NCI-H524 treated with DMSO at 0.1 percent for 48 hours (cell line): ENCODE measurements at regions not wholly inside any gene's neighbourhood (a gene's known extent, or its start where the extent isn't known, plus 50 kb on each side); places are given as distances from the start of the nearest gene placed in this dataset.
"Not testable (repeated sequence)": the region's sequence is repeated elsewhere in the genome, so short reads cannot be mapped to it uniquely, and the experiment has no call there.

Experiments used
- DNase-seq: peaks from one replicate; lab custom pipeline; 2025; lab: John Stamatoyannopoulos, UW

DNA sequence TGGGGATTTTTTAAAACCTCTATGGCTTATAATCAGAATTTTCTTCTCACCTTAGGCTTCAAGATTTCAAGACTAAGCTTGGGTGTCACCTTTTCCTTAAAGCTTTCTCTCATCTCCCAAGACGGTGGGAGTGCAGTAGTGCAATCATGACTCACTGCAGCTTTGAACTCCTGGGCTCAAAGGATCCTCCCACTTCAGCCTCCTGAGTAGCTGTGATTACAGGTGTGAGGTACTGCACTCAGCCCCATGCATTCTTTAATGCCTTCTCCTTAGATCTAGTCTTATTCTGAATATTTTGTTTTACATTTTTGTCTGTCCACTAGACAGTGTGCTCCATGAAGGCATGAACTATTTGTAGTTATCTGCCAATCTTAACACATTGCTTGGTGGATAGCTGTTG is 55.7 kb upstream of the FAT3 start:
- no peak for DNase-seq

GRCh38 chr11:92167571-92167970 is 57.0 kb upstream of the FAT3 start:
- no peak for DNase-seq

DNA sequence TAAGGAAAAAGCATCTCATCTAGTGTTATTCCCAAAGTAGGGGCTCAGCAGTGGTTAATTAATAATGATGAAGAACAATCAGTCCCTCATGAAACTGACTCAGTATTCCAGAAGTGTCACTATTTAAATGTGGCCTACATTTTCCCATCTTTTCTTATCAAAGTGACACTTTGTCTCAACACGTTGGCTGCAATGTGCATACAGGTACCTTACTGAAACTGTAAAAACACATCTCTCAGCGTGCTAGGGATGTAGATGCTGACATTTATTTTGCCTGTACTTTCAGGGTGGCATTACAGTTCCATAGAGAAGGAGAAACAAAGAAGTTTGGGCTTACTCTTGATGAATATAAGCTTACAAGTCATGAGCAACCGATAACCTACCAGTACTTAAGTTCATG is 58.3 kb upstream of the FAT3 start:
- no peak for DNase-seq

DNA sequence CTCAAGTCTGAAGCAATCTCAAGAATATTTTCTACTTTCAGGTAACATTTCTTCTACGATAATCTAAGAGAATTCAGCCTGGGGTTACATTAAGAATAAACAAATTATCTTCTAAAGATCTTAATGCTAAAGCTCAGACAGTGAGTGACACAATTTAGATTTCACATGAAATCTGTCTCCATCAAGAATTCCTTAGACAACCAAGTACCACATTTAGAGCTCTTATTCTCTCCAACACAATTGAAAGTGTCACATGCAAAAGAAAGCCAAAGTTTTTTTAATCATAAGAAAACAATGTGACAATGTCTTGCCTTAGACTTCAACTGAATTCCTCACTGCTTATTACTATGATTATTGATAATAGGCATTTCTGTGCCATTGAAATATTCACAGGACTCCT is 60.7 kb upstream of the FAT3 start:
- no peak for DNase-seq

- DNase-seq, result no peak
These were observed 61.8 kb upstream of the FAT3 start for GRCh38 chr11:92162776-92163175.

DNA sequence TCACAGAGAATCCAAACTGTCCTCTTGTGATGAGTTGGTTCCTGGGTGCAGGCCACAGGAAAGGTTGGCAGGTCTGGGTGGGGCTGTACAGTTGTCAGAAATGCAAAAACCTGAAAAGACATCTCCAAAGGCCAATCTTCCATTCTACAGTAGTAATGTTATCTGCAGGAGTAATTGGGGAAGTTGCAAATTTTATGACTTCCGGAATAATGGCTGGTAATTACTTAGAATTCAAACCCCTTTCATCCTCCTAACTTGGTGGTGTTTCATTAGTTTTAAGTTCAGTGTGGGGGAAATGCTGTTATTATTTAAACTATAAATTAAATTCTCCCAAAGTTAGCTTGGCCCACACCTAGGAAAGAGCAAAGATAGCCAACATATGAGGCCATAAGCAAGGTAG is 64.7 kb upstream of the FAT3 start:
- no peak for DNase-seq

DNA sequence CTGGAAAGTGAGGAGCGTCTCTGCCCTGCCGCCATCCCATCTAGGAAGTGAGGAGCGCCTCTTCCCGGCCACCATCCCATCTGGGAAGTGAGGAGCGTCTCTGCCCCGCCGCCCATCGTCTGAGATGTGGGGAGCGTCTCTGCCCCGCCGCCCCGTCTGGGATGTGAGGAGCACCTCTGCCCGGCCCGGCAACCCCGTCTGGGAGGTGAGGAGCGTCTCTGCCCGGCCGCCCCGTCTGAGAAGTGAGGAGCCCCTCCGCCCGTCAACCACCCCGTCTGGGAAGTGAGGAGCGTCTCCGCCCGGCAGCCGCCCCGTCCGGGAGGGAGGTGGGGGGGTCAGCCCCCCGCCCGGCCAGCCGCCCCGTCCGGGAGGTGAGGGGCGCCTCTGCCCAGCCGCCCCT is 67.2 kb upstream of the FAT3 start:
- DNase-seq, result not testable (repeated sequence)

DNA sequence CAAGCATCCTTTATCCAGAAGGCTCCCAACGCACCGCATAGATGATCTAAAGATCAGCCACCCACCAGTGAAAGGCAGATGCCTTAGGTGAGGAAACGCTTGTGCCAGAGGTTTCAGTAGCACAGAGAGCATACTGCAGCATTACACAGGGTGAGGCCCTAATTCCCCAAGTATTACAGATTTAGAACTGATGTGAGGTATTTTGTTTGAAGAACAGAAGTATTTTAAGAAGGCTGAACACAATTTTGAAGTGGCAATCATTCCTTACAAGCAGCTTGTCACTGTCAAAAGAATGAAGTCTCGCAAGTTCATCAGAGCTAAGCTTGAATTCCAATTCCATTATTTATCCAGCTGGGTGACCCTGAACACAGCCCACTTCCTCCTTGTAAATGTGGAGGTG is 70.0 kb upstream of the FAT3 start:
- DNase-seq, result no peak

DNA sequence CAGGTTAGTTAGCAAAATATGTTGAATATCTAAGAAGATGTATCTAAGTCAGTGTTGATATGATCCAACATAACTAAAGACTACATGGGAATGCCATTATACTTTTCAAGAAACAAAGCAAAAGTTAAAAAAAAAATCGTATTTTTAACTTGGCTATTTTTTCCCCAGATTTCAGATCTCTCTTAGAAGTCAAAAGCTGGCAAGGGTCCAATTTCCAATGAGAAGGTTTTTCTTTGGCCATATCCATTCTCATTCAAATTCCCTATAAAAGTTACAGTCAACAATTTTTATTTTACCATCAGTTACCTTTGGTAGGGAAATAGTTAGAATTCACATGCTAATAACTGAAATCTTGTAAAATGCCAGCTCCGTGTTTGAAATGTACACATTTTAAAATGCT is 70.5 kb upstream of the FAT3 start:
- DNase-seq, result no peak

GRCh38 chr11:92153542-92153941 is 71.1 kb upstream of the FAT3 start:
- DNase-seq, result no peak

GRCh38 chr11:92152245-92152644 is 72.4 kb upstream of the FAT3 start:
- no peak for DNase-seq

- no peak for DNase-seq
These were observed 74.6 kb upstream of the FAT3 start for GRCh38 chr11:92149996-92150395.

DNA sequence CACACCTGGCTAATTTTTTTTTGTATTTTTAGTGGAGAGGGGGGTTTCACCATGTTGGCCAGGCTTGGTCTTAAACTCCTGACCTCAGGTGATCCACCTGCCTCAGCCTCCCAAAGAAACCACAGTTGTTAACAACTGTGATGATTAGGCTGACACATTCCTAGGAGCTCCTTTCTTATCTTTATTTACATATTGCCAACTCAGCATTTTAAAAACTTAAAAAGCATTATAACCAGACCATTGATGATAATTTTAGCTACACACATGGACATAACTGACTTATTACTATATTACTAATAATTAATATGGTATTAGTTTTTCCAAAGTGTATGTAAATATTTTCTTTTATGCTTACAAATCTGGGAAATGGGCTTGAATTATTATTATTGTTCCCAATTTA is 82.9 kb upstream of the FAT3 start:
- no peak for DNase-seq

DNA sequence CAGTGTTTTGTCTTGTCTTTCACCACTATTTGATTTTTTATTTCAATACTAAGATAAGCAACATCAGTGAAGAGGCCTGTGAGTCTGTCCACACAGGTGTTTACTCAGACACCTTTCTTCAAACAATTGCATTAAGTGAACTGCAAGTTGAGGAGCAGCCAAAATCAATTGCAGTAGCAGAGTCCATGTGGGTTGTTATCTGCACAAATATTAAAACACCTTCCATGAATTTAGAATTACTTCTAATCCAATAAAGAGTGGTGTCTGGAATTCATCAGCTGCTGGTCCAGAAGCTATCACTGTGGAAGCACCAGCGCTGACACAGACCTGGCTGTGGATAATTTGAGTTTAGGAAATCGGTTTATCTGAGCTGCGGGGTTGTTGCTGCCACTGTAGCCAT is 83.5 kb upstream of the FAT3 start:
- no peak for DNase-seq

DNA sequence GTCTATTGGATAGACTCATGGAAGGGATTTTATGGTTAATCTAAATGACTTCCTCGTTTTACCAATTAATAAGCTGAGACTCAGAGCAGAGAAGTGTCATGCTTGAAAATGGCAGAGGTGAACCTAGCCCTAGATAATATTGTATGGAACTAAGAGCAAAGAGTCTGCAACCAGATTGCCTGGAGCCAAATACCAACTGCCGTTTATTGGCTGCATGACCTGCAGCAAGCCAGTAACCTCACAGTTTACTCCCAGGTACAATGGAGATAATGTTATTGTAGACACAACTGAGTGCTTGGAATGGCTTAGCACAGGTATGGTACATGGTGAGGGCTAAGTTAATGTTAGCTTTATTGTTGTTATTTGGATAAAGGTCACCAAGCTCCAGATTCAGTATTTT is 84.6 kb upstream of the FAT3 start:
- DNase-seq, result no peak

GRCh38 chr11:92138296-92138695 is 86.3 kb upstream of the FAT3 start:
- DNase-seq, result no peak

- no peak for DNase-seq
These were observed 86.9 kb upstream of the FAT3 start for GRCh38 chr11:92137747-92138146.

- DNase-seq, result no peak
These were observed 87.8 kb upstream of the FAT3 start for GRCh38 chr11:92136797-92137196.

GRCh38 chr11:92131289-92131865 is 93.2 kb upstream of the FAT3 start:
- DNase-seq, result no peak

GRCh38 chr11:92130421-92130831 is 94.2 kb upstream of the FAT3 start:
- no peak for DNase-seq

DNA sequence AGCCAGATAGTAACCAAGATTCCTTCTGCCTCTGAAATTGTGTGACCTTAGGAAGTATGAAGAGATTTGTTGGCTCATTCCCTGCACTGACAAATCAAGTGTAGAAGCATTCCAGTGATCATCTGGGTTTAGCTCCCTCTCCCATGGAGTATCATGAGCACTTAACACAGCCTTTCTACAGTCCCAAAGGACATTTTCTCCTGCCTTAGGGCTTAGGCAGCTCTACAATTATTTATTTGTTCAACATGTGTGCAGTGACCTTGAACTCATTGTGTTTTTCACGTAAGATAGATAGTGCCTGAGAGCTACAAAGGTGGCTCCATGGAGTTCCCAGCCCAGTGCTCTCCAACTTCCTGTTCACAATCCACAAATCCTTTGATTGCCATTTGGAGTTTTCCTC is 94.8 kb upstream of the FAT3 start:
- no peak for DNase-seq

DNA sequence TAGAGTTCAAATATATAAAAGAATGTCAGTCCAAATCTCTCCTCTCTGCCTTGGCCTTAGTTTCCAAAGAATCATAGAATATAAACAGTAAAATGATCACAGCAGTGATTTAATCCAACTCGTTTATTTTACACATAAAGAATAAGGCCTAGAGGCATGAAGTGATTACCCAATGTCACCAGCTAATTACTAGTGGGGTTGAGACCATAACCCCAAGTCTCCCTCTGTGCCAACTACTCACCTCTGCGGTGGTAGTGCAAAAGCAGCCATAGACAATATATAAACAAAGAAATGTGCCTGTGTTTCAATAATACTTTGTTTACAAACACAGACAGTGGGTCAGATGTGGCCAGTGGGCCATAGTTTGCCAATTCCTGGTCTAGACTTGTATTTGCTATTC is 96.6 kb upstream of the FAT3 start:
- no peak for DNase-seq

GRCh38 chr11:92125321-92125720 is 99.3 kb upstream of the FAT3 start:
- DNase-seq, result no peak

DNA sequence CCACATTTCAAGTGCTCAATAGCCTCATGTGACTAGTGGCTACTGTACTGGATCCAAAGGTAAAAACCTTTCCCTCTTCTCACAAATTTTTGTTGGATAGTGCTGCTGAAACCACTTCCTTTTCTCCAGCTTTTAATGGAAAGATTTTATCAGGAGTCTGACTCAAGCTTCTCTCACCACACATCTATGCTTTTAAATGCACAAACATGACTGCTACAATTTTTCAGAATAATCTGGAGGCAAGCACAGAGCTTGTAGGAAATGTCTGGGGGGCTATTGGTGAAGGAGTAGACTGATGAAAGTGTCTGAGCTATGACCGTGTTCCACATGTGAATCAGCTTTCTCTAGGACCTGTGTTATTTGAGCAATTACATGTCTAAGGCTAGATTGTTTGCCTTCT is 101.1 kb upstream of the FAT3 start:
- DNase-seq, result no peak

GRCh38 chr11:92122561-92122960 is 102.1 kb upstream of the FAT3 start:
- no peak for DNase-seq
